C1 segment of cervical spinal cord (tissue), 14 donors: ENCODE measurements at regions not wholly inside any gene's neighbourhood (a gene's known extent, or its start where the extent isn't known, plus 50 kb on each side); places are given as distances from the start of the nearest gene placed in this dataset.
"Not testable (repeated sequence)": the region's sequence is repeated elsewhere in the genome, so short reads cannot be mapped to it uniquely, and the experiment has no call there.

ENCODE experiments used
- DNase-seq, 14 donors: peaks; one replicate each; lab custom pipeline; 2025; lab: John Stamatoyannopoulos, UW

DNA sequence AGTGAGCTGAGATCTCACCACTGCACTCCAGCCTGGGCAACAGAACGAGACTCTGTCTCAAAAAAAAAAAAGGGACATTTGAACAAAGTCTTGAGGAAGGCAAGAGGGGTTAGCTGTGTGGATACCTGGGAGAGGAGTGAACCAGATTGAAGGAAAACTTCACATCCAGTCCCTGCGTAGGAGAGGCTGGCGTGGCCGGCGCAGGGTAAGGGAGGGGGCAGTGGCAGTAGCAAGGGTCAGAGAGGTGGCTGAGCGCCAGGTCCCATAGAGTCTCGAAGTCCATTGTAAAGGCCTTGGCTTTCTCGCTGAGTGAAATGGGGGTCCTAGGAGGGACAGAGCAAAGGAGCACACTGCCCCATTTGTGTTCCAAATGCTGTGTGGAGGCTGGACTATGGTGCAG is 171.8 kb upstream of the WSCD1 start:
- no peak for DNase-seq

DNA sequence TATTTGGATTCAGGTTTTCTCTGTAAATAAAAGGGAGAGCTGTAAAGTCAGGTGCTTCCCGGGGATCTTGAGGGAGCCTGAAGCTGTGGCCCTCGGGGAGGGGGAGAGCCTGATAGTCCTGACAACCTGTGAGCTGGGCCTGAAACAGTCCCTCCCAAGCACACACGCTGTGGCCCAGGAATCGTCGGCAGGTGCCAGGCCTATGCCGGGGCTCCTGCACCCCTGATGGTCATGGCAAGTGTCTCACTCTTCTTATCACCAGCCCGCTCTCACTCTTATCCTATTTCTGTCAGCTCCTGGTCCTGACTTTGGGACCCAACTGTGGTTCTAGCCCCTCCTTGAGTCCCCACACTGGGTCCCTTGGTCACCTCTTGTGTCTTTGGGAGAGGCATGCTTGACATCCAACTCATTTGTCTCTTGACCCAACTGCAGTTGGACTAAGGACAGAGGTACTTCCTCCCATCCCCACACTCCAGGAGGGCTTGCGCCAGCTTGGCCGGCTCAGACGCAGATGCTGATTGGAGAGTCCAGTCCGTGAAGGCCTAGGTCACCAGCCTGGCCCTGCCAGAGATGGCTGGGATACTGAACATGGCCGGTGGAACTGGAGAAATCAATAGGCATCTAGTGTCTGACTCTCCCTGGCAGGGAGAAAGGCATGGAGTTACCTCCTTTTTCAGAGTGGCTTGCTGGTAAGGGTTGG is 170.5 kb upstream of the WSCD1 start:
- DNase-seq = no peak

DNA sequence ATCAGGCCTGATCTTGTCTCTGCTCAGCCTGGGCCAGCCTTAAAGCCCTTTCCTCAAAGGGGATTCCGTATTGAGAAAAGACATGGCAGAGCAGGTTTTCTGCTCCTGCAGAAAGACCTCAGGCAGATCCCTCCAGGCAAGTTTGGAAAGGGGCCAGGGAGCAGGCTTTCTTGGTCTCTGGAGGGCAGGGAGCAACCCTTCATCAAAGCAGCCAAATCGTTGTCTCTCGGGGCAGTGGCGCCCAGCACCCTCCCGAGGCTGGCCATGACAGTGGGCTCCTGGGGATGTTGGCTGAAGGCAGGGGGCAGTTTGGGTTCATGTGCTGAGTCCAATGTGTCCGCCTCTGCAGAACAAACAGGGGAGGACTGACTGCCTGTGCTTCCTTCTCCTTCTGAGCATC is 168.4 kb upstream of the WSCD1 start:
- no peak for DNase-seq

DNA sequence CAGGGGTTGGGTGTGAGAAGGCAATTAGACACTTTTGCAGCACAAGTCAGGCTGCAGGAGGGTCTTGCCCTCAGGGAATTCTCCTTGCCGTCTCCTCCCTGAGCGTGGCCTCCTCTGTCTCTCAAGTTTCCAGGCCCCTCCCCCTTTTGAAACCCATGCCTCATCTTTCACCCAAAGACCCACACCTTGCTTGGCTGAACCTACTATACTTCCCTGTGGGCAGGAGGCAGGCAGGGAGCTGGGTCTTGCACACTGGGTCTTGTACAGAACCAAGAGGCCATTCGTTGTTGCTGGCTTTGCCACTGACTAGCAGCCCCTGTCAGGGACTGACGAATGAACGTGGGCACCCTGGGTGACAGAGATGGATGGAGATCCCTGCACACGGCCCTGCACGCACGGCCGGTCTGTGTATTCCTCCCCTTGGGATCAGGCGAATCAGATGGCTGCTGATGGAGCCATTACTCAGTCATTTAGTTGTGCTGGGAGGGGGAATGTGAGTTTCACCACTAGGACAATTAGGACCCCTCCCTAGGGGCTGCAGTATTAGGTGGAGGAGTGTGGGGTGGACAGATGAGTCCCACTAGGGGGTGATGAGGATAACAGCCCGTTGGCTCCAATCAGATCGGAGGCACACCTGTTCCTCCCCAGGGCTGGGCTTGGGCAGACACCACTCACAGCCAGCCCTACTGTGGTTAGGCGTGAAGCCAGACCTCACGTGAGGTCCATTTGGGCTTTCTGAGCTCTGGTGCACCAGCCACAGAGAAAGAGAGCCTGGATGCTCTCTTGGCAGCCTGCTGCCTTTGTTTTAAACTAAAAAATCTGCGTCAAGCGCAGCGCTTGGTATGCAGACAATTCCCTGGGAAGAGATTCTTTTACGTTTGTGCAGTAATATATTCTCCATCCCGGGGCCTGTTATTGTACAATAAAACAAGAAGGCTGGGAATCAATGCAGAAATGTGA is 167.7 kb upstream of the WSCD1 start:
- DNase-seq = peak in 1 of 14 donors; percentile 77

DNA sequence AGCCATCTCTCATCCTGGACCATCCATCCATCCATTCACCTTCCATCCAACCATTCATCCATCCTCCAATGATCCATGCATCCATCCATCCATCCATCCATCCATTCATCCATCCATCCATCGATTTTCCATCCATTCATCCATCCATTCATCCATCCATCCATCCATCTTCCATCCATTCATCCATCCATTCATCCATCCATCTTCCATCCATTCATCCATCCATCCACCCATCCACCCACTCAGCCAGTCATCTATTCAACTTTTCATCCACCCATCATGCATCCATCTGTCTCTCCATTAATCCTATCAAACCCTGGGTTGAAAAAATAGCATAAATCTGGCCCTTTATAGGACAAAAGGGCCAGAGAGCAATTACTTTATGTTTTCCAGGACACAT is 158.3 kb upstream of the WSCD1 start:
- no peak for DNase-seq

DNA sequence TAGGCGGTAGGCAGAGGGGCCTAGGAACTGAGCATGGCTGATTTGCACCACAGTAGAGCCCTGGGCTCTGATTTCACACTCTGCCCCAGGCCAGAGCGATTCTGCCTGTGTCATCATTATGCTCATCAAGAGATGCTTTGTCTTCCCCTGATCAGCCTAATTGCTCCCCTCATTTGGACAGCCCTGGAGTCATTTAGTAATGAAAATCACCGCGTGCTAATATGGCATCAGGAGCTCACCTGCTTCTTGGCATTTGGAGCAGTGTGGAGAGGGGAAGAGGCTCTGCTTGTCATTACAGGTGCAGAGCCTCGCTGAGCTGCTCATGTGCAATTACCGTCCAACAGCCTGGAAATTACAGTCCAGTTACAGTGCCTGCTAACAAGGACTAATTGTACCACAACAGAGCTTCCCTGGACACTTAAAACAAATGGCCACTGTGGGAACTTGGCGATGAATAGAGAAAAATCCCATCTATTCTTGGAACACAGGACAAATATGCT is 157.1 kb upstream of the WSCD1 start:
- peak in 11 of 14 donors; percentile 20 to 79 (median 54) for DNase-seq

DNA sequence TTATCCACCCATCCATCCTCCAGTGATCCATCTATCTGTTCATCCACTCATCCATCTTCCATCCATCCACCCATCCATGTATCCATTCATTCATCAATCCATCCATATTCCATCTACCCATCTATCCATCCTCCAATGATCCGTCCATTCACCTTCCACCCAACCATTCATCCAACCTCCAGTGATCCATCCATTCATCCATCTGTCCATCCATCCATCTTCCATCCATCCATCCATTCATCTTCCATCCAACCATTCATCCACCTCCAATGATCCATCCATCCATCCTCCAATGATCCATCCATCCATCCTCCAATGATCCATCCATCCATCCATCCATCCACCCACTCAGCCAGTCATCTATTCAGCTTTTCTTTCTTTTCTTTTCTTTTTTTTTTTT is 156.5 kb upstream of the WSCD1 start:
- no peak for DNase-seq

DNA sequence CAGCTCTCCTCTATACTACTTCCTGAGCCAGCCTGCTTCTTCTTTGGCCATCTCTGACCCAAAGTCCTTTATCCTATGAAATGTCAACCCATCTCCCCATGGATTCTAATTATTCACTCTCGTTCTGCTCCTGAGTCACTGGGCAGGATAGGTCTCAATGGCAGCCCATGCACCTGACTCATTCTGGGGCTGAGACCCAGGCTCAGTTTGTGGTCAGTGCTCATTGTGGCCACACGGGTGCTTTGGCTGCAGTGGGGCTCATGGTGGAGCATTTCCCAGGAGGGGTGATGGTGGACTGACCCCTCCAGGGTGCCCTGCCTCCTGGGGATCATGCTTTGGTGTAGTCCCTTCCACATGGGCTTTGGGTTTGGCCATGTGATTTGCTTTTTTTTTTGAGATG is 154.8 kb upstream of the WSCD1 start:
- DNase-seq = no peak

DNA sequence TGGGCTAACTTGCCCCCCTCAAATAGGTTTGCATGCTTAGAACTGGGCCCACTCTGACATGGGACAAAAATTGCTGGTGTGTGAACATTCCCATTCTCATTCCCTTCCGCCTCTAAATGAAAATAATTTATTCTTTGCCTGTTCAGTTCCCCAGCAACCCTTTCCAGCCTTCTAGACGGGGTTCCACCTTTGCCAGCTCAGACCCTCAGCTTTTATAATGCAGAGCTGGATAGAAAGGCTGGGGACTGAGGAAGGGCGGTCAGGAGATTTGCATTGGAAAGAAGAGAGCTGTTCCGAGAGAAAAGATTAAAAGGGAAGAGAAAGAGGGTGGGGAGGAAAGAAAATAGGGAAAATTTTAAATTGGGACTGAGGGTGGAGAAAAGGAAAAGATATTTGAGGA is 151.1 kb upstream of the WSCD1 start:
- DNase-seq = no peak

DNA sequence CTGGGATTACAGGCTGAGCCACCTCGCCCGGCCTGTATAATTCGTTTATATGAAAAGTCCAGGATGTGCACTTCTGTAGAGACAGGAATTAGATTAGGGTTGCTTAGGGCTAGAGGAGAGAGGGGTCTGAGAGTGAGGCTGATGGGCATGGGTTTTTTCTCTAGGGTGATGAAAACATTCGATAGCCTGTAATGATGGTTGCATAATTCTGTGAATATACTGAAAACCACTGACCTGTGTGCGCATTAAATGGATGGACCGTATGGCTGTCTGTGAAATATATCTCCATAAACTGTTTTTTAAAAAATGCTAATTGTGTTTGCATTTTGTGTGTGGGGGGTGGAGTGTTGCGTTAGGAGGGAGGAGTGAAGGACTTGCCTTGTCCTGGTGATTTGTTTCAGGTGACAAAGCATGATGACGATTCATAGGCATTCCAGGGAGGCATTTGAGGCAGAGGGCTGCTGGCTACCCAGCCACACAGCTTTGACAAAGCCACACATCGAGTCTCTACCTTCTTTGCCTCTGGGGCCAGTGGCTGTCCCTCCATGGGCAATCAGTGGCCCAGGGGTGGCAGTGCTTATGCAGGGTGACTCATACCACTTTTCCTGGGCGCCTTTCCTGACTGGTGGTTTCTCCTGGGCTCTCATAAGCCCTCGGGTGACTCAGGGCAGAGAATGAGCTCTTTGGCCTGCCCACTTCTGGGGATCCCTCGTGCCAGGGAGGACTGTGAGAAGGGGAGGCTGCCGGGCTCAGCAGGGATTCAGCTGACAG is 148.5 kb upstream of the WSCD1 start:
- DNase-seq = peak in 1 of 14 donors; percentile 45

DNA sequence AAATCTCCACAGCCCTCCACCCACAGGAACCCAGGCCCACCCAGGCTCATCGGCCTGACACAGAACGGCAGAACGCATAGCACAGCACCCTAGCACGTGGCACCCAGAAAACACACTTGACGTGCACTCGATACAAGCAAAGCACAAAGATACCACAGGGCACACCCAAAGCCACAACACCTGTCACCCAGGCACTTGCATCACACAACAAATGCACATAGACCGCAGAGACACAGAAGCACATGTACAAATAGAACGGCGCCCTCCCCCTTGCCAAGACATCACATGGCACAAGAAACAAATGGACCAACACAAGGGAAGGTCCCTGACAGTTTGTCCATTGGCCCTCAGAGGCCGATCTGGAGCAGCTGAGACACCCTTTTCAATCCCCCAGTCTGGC is 147.7 kb upstream of the WSCD1 start:
- DNase-seq = no peak

DNA sequence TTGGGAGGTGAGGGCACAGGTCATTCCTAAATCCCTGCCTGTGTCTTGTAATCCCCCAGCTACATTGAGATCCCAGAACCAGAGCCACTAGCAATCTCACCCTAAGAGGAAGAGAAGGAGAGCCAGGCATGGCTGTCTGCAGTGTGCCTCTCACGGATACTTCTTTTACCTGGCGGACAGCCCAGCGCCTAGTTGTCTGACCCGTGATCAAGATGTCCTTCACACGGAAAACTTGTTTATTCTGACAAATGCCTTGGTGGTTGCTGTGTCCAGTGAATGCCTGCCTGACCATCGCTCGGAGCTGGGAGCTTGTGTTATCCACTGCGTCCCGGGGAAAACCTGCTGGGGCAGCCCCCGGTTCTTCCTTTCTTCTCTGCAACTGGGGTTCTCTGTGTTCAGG is 140.5 kb upstream of the WSCD1 start:
- no peak for DNase-seq

DNA sequence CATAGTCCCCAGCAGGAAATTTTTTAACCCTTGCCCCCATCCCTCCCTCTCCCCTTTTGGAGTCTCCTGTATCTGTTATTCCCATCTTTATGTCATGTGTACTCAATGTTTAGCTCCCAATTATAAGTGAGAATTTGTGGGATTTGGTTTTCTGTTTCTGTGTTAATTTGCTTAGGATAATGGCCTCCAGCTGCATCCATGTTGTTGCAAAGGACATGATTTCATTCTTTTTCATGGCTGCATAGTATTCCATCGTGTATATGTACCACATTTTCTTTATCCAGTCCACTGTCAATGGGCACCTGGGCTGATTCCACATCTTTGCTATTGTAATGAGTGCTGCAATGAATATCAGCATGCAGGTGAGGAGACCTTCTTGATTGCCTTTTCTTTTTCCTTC is 139.6 kb upstream of the WSCD1 start:
- DNase-seq = not testable (repeated sequence)

DNA sequence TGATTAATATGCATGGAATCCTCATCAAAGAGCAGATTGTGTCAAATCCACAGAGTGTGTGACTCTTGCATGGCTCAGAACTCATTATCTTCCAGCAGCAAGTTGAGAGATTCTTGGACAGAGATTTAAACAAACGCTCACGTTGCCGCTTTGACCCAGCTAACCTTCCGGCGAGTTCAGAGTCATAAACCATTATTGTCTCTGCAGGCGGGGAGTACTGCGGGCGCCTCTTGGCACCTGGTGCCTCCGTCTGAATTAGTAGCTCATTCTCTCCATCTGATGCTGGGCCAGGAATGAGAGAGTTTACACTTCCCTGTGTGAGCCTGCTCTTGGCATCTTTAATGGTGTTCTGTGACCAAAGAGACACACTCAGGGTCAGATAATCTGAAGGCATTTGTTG is 138.6 kb upstream of the WSCD1 start:
- DNase-seq = peak in 7 of 14 donors; percentile 6 to 75 (median 18)

DNA sequence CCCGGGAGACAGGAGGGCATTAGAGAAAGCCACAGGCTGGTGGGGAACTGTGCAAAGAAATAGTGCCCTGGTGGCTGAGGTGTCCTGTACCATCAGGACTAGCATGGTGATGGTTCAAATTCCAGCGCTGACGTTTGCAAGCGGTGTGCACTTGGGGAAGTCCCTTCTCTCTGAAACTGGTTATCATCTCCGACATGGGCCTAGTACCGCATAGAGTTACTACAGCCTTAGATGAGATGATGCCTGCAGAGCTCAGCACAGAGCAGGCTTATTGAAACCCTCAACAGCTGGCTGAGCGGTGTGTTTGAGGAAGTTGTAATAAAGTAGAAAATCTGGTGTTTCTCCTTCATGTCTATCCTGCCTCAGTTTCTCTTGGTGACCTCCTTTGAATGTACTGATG is 136.7 kb upstream of the WSCD1 start:
- DNase-seq = no peak

DNA sequence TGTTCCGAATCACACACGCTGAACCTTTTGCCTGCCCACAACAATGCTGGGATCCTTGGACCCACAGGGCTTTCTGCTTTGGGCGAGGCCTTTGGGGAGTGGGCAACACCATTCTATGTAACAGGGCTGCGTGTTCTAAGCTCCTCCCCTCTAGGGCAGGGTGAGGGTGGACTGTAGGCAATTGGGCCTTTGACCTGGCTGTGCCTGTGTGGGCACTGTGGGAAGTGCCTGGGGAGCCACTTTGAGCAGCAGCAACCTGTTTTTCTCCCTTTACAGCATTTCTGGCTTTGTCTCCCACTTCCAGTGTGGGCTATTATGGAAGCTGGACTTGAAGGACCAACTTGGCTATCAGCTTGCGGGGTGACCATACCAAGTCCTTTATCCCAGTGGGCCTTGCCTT is 128.9 kb upstream of the WSCD1 start:
- no peak for DNase-seq

DNA sequence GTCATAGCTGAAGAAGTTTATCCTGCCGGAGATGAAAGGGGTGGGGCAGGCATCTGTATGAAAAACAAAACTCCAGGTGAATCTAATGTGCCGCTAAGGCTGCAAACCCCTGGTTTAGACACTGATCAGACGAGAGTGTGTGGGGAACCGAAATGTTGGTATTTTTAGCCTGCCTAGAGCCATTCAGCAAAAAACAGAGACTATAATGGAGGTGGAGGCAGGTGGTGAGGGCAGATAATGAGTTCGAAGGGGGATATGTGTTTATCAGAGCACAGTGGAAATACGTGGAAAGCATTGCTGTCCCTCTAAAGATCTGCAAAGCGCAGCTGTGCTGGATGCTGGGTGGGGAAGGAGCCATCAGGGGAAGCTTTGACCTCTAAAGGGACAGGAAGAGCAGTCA is 127.5 kb upstream of the WSCD1 start:
- no peak for DNase-seq

DNA sequence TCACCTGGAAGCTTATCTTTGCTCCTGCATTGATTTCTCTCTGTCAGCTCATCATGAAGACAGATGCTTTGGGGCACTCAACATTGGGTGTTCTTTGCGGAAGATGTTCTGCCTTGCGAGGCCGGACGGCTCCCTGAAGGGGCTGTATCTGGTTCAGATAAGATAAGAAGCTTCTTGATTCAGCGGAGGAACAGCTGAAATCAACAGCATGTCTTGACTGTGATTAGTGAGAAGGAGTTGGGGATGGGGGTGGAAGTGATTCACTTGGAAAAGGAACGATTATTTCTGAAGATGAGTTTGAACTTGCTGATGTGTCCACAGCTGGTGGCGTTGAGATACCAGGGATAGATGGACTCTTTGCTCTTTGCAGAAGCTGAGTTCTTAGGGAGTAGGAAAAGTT is 126.9 kb upstream of the WSCD1 start:
- no peak for DNase-seq

DNA sequence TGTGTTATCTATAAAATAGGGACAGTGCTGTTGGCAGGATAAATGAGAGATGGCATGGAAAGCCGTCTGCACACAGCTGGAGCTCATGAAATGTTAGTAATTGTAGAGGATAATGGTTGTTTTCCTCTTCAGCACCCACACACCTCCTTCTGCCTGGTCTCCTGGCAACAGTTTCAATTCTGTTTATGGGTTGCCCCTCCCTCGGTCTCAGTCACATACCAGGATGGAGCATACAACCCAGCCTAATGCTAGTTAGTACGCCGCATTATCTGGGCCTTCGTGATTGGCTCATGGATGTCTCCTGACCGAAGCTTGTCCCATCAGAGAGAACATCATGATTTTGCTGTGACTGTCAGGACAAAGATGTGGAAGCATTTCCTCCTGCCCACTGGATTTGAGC is 126.2 kb upstream of the WSCD1 start:
- DNase-seq = no peak

DNA sequence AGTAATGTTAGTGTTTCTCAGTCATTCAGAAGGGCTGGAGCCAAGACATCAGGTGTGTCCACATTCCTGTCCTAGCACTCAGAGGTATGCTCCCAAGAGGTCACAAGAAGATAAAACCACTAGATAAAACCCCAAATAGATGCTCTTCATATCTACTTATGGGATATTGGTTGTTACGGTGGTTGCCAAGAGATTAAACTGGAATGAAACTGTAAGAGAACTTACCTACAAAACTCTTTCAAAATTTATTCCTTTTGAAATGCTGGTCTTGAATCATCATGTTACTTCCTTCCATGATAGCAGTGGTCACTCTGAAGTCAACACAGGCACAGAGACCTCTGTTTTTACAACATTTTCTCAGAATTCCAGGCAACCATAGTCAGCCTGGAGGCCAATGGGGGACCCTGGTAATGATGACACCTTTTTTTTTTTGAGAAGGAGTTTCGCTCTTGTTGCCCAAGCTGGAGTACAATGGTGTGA is 122.4 kb upstream of the WSCD1 start:
- DNase-seq = no peak

DNA sequence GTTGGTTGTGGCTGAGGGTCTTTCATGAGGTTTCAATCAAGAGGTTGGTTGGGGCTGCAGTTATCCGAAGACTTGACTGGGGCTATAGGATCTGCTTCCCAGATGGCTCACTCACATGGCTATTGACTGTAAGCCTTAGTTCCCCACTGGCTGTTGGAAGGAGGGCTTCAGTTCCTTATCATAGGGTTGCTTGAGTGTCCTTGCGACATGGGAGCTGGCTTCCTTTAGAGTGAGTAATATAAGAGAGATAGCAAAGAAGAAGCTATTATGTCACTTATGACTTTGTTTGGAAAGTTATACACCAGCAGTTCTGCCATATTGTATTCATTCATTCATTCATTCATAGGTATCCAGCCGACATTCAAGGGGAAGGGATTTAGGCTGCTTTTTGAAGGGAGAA is 121.4 kb upstream of the WSCD1 start:
- no peak for DNase-seq

DNA sequence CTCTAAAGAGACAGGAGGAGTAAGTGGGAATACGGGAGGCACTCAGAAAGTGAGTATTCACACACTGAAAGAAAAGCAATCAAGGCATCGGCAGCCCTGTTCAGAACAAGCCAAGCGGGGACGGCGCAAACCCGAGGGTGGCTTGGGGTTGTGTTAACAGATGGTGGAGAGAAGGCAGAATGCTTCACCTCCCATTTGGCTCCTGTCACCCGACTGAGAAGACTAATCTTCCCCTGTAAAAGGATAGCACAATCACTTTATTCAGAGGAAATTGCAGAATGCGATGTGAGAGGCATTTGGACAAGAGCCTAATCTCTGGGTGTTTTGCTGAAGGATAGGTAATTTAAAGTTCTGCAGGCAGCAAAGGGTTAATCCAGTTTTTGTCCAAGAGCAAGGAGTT is 119.3 kb upstream of the WSCD1 start:
- peak in 2 of 14 donors; percentile 2 to 84 for DNase-seq
